GM18498 (cell line): ENCODE measurements at regions not wholly inside any gene's neighbourhood (a gene's known extent, or its start where the extent isn't known, plus 50 kb on each side); places are given as distances from the start of the nearest gene placed in this dataset.

ENCODE experiments used
- ATAC-seq: cut with Tn5 transposase; IDR thresholded peaks from one replicate; pipeline ENCODE4 v1.9.1; 2021; ENCODE audit warnings: mild to moderate bottlenecking, moderate library complexity; ENCODE audit not compliant: unreplicated experiment

- no peak for ATAC-seq
Observed at GRCh38 chr13:105345730-105346129, 1189.7 kb downstream of the EFNB2 start.

- ATAC-seq: no peak
Observed at GRCh38 chr13:105345131-105345530, 1190.3 kb downstream of the EFNB2 start.

- no peak for ATAC-seq
Observed at GRCh38 chr13:105343134-105343806, 1192.2 kb downstream of the EFNB2 start.

- ATAC-seq: no peak
Observed at GRCh38 chr13:105342281-105342820, 1193.1 kb downstream of the EFNB2 start.

GRCh38 chr13:105341758-105342157, 1193.7 kb downstream of the EFNB2 start:
- no peak for ATAC-seq

GRCh38 chr13:105341256-105341655, 1194.2 kb downstream of the EFNB2 start:
- no peak for ATAC-seq

GRCh38 chr13:105340061-105340606, 1195.3 kb downstream of the EFNB2 start:
- no peak for ATAC-seq

- ATAC-seq: no peak
Observed at GRCh38 chr13:105338773-105339172, 1196.7 kb downstream of the EFNB2 start.

- no peak for ATAC-seq
Observed at GRCh38 chr13:105338006-105338405, 1197.5 kb downstream of the EFNB2 start.

GRCh38 chr13:105336706-105337576, 1198.5 kb downstream of the EFNB2 start:
- no peak for ATAC-seq

GRCh38 chr13:105334211-105334610, 1201.3 kb downstream of the EFNB2 start:
- no peak for ATAC-seq

- no peak for ATAC-seq
Observed at GRCh38 chr13:105333416-105333815, 1202.0 kb downstream of the EFNB2 start.

GRCh38 chr13:105329359-105329758, 1206.1 kb downstream of the EFNB2 start:
- ATAC-seq: no peak

- no peak for ATAC-seq
Observed at GRCh38 chr13:105328212-105328611, 1207.2 kb downstream of the EFNB2 start.

GRCh38 chr13:105327581-105328126, 1207.8 kb downstream of the EFNB2 start:
- ATAC-seq: no peak

GRCh38 chr13:105319875-105320274, 1215.6 kb downstream of the EFNB2 start:
- no peak for ATAC-seq

GRCh38 chr13:105316731-105317130, 1218.7 kb downstream of the EFNB2 start:
- no peak for ATAC-seq

GRCh38 chr13:105312906-105313305, 1222.6 kb downstream of the EFNB2 start:
- ATAC-seq: no peak

GRCh38 chr13:105311094-105311493, 1224.4 kb downstream of the EFNB2 start:
- ATAC-seq: no peak

- ATAC-seq: no peak
Observed at GRCh38 chr13:105307776-105308175, 1227.7 kb downstream of the EFNB2 start.

- ATAC-seq: no peak
Observed at GRCh38 chr13:105297839-105298238, 1237.6 kb downstream of the EFNB2 start.
